ENCODE measurements at regions not wholly inside any gene's neighbourhood (a gene's known extent, or its start where the extent isn't known, plus 50 kb on each side); places are given as distances from the start of the nearest gene placed in this dataset.

GRCh38 chr13:104594806-104595205, 1528.6 kb upstream of the SLC10A2 start:
- no peak for TF ChIP-seq CTCF (conservative IDR thresholded peaks at IDR 0.05; ENCODE audit: low read depth in 2 of 2)
- no peak for TF ChIP-seq EZH2 (IDR thresholded peaks at IDR 0.05; ENCODE audit: low read depth, unreplicated experiment)
- no peak for TF ChIP-seq POLR2AphosphoS5 (IDR thresholded peaks at IDR 0.05; ENCODE audit: low read depth)
- TF ChIP-seq REST (IDR thresholded peaks at IDR 0.05; ENCODE audit: unreplicated experiment), result no peak
- no peak for TF ChIP-seq CREB1 (CRISPR knock-in tag; IDR thresholded peaks at IDR 0.05; ENCODE audit: low read depth)
- no peak for TF ChIP-seq JUNB (IDR thresholded peaks at IDR 0.05; ENCODE audit: unreplicated experiment)

Data from GM23338 (cell line).